Lung (tissue), 11 donors: ENCODE measurements at regions not wholly inside any gene's neighbourhood (a gene's known extent, or its start where the extent isn't known, plus 50 kb on each side); places are given as distances from the start of the nearest gene placed in this dataset.

Experiments used
- ATAC-seq: fragments of 200-7000 bp; cut with Tn5 transposase; one replicate; pipeline ENCODE4 v1.9.1; 2020; ENCODE audit warnings: moderate number of reproducible peaks; ENCODE audit not compliant: insufficient read depth, low FRiP score
- DNase-seq, 3 donors: peaks; one replicate each; pipeline ENCODE4 v3.0.0-alpha.2; 2013 to 2017
- H3K27ac ChIP-seq, 2 donors: one replicate each; pipeline ENCODE4 v1.5.1; 2013; ENCODE audit warnings: mild to moderate bottlenecking in 2 of 2, moderate library complexity in 2 of 2, control low read depth in 1 of 2, inconsistent platforms in 1 of 2, low read depth in 1 of 2, low read length in 1 of 2
- H3K27me3 ChIP-seq, 3 donors: one replicate each; pipeline ENCODE4 v1.5.1; 2013; ENCODE audit warnings: low read length in 2 of 3; ENCODE audit not compliant: control insufficient read depth in 3 of 3, insufficient read depth in 3 of 3
- H3K36me3 ChIP-seq, 4 donors: one replicate each; pipeline ENCODE4 v1.5.1; 2013; ENCODE audit warnings: low read length in 4 of 4, mild to moderate bottlenecking in 1 of 4, moderate library complexity in 1 of 4; ENCODE audit not compliant: control insufficient read depth in 4 of 4, insufficient read depth in 4 of 4
- H3K4me1 ChIP-seq, 5 donors: one replicate each; pipeline ENCODE4 v1.5.1; 2013; ENCODE audit warnings: low read length in 5 of 5, mild to moderate bottlenecking in 2 of 5, moderate library complexity in 1 of 5; ENCODE audit not compliant: control insufficient read depth in 5 of 5, insufficient read depth in 5 of 5
- H3K4me3 ChIP-seq: one replicate; pipeline ENCODE4 v1.5.1; 2013; ENCODE audit warnings: mild to moderate bottlenecking, control low read depth, moderate library complexity
- H3K9ac ChIP-seq, 2 donors: one replicate each; pipeline ENCODE4 v1.5.1; 2013; ENCODE audit warnings: low read length in 2 of 2, control low read depth in 1 of 2; ENCODE audit not compliant: insufficient read depth in 1 of 2
- H3K9me3 ChIP-seq, 4 donors: one replicate each; pipeline ENCODE4 v1.5.1; 2013; ENCODE audit warnings: low read length in 3 of 4, mild to moderate bottlenecking in 1 of 4, moderate library complexity in 1 of 4; ENCODE audit not compliant: control insufficient read depth in 4 of 4, insufficient read depth in 3 of 4
- CTCF ChIP-seq: IDR thresholded peaks from 2 replicates; pipeline ENCODE4 v1.5.1; 2012; ENCODE audit warnings: mild to moderate bottlenecking; ENCODE audit errors: control extremely low read depth, extremely low read depth
- WGBS, 2 donors: extraction: QIAGEN DNeasy Blood & Tissue Kit; methylation state at CpG; one replicate each; pipeline ENCODE4 v1.1.7; 2013; 5-methylcytosine and 5-hydroxymethylcytosine counted together
- donor health status: control.
- donor health status: control.
- donor health status: Bipolar disorder and iron deficiency.
- donor health status: healthy.
- donor health status: DM: yes; HTN: yes; CAD: no.

- H3K36me3 ChIP-seq = no peaks in the 10 kb centered on the region
- DNase-seq (no peak), ATAC-seq (no peak)
- 48 to 74% methylated on average over 3 of the region's 3 CpGs for WGBS, 2 donors
- no peak for TF ChIP-seq CTCF
- H3K4me3 ChIP-seq = no peak overlapping the region
- H3K27me3 ChIP-seq = no peaks in the 10 kb centered on the region
- H3K9me3 ChIP-seq = no peaks in the 10 kb centered on the region
- no peak overlapping the region for H3K27ac ChIP-seq
- no peak overlapping the region for H3K9ac ChIP-seq
- H3K4me1 ChIP-seq = peaks cover 0 to 3% (median 0%) of the 10 kb centered on the region in 5 donors
Measured at GRCh38 chr11:113554526-113554925, 79.3 kb upstream of the DRD2 start.

DNA sequence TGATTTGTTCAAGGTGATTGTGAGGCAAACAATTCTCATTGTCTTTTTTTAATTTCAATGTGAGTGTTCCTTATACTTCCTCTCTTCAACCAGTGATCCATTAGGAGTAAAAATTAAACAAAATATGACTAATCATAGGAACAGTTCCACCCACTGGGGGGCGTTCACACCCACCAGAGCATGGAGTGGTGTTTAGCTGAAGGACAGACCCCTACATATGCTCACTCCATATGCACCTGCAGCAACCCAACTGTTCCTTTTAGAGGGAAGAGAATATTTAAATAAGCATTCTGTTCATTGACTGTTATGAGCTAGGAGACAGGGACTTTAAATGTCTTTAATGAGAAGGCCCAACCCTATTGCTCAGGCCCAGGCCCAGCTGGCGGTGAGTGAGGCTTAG, 78.7 kb upstream of the DRD2 start:
- no peak for TF ChIP-seq CTCF
- no peaks in the 10 kb centered on the region for H3K27me3 ChIP-seq
- 52 to 59% methylated on average over 2 of the region's 2 CpGs for WGBS, 2 donors
- DNase-seq (no peak), ATAC-seq (no peak)
- H3K9me3 ChIP-seq = no peaks in the 10 kb centered on the region
- peaks cover 0 to 3% (median 0%) of the 10 kb centered on the region in 5 donors for H3K4me1 ChIP-seq
- no peaks in the 10 kb centered on the region for H3K36me3 ChIP-seq
- H3K4me3 ChIP-seq = no peak overlapping the region
- H3K27ac ChIP-seq = no peak overlapping the region
- H3K9ac ChIP-seq = no peak overlapping the region

DNA sequence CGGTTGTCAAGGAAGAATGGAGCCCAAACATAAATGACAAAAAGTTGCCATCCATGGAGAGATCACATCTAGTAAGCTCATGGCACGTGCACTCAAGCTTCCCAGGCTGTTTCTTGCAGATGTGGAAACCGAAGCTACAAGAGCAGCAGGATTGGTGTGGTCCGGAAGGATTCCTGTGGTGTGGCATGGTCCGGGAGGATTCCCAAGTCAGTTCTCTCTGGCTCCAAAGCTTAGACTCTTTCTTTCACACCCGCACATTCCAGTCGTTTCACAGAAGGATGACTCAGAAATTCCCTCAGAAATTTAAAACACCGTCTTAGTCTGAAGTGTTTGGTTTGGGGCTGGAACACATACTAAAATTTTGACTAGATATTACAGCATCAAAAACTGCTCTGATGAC, 78.0 kb upstream of the DRD2 start:
- TF ChIP-seq CTCF = no peak
- 60 to 77% methylated on average over 8 of the region's 8 CpGs for WGBS, 2 donors
- no peak for DNase-seq
- Histone ChIP-seq H3K4me1 (peaks cover 0 to 3% (median 0%) of the 10 kb centered on the region in 5 donors), H3K4me3 (no peak overlapping the region), H3K36me3 (no peaks in the 10 kb centered on the region), H3K9ac (no peak overlapping the region), H3K27ac (no peak overlapping the region), H3K9me3 (no peaks in the 10 kb centered on the region), H3K27me3 (no peaks in the 10 kb centered on the region)
- no peak for ATAC-seq

- Histone ChIP-seq H3K27me3 (no peaks in the 10 kb centered on the region), H3K4me1 (peaks cover 0 to 3% (median 0%) of the 10 kb centered on the region in 5 donors), H3K9ac (no peak overlapping the region), H3K9me3 (no peaks in the 10 kb centered on the region), H3K27ac (no peak overlapping the region), H3K36me3 (no peaks in the 10 kb centered on the region), H3K4me3 (no peak overlapping the region)
- DNase-seq (no peak), ATAC-seq (no peak)
- WGBS, 2 donors = 87 to 93% methylated on average over 2 of the region's 2 CpGs
- TF ChIP-seq CTCF = no peak
Measured at GRCh38 chr11:113552271-113552670, 77.1 kb upstream of the DRD2 start.
